GM18907 (cell line): ENCODE measurements at regions not wholly inside any gene's neighbourhood (a gene's known extent, or its start where the extent isn't known, plus 50 kb on each side); places are given as distances from the start of the nearest gene placed in this dataset.

Experiments
- ATAC-seq: cut with Tn5 transposase; IDR thresholded peaks from one replicate; pipeline ENCODE4 v1.9.1; 2021; ENCODE audit warnings: mild to moderate bottlenecking, moderate library complexity; ENCODE audit not compliant: unreplicated experiment

GRCh38 chr1:208298593-208299269 lies 54.5 kb upstream of the PLXNA2 start:
- no peak for ATAC-seq

GRCh38 chr1:208300084-208300770 lies 56.0 kb upstream of the PLXNA2 start:
- ATAC-seq = no peak

- no peak for ATAC-seq
Observed at GRCh38 chr1:208302699-208303238, 58.6 kb upstream of the PLXNA2 start.

- ATAC-seq = no peak
Observed at GRCh38 chr1:208303743-208304712, 59.8 kb upstream of the PLXNA2 start.

- no peak for ATAC-seq
Observed at GRCh38 chr1:208308221-208308620, 64.0 kb upstream of the PLXNA2 start.

- ATAC-seq = no peak
Observed at GRCh38 chr1:208309771-208310170, 65.6 kb upstream of the PLXNA2 start.

GRCh38 chr1:208312706-208313105 lies 68.5 kb upstream of the PLXNA2 start:
- no peak for ATAC-seq

- ATAC-seq = no peak
Observed at GRCh38 chr1:208314431-208314830, 70.2 kb upstream of the PLXNA2 start.

- ATAC-seq = no peak
Observed at GRCh38 chr1:208318150-208318734, 74.1 kb upstream of the PLXNA2 start.

- ATAC-seq = no peak
Observed at GRCh38 chr1:208324005-208324404, 79.8 kb upstream of the PLXNA2 start.

- ATAC-seq = no peak
Observed at GRCh38 chr1:208326033-208326432, 81.8 kb upstream of the PLXNA2 start.

- no peak for ATAC-seq
Observed at GRCh38 chr1:208329300-208329699, 85.1 kb upstream of the PLXNA2 start.

- ATAC-seq = no peak
Observed at GRCh38 chr1:208332036-208332773, 88.0 kb upstream of the PLXNA2 start.

- no peak for ATAC-seq
Observed at GRCh38 chr1:208332774-208333126, 88.6 kb upstream of the PLXNA2 start.

GRCh38 chr1:208333676-208334075 lies 89.5 kb upstream of the PLXNA2 start:
- no peak for ATAC-seq

GRCh38 chr1:208335371-208336136 lies 91.4 kb upstream of the PLXNA2 start:
- ATAC-seq = no peak

- ATAC-seq = no peak
Observed at GRCh38 chr1:208336137-208336518, 91.9 kb upstream of the PLXNA2 start.

- ATAC-seq = no peak
Observed at GRCh38 chr1:208339911-208340310, 95.7 kb upstream of the PLXNA2 start.

- ATAC-seq = no peak
Observed at GRCh38 chr1:208343226-208343625, 99.0 kb upstream of the PLXNA2 start.
